Activated B cell treated with CpG ODN at 0.5 μM for 24 hours (primary cell): ENCODE measurements at regions not wholly inside any gene's neighbourhood (a gene's known extent, or its start where the extent isn't known, plus 50 kb on each side); places are given as distances from the start of the nearest gene placed in this dataset.
"Not testable (repeated sequence)": the region's sequence is repeated elsewhere in the genome, so short reads cannot be mapped to it uniquely, and the experiment has no call there.

Experiments
- ATAC-seq: fragments of 200-7000 bp; cut with Tn5 transposase; one replicate; pipeline ENCODE4 v1.10.0; 2021; ENCODE audit warnings: low read depth, mild to moderate bottlenecking, moderate library complexity
- CTCF ChIA-PET: fragments of 350-600 bp; sonication (Branson Sonifier 250); formaldehyde crosslinking; loops from one replicate; lab custom pipeline; 2021; ENCODE audit warnings: antibody characterized with exemption; lab: Charles Lee
- POLR2A ChIA-PET: fragments of 350-600 bp; sonication (Branson Sonifier 250); formaldehyde crosslinking; loops from one replicate; lab custom pipeline; 2021; ENCODE audit warnings: antibody characterized with exemption; lab: Charles Lee
- DNase-seq: peaks from one replicate; pipeline ENCODE4 v3.0.0; 2022
- H3K27ac Mint-ChIP-seq: one replicate; pipeline ENCODE4 v1.8.0; 2020; ENCODE audit warnings: mixed read lengths
- H3K27me3 Mint-ChIP-seq: one replicate; pipeline ENCODE4 v1.8.0; 2021; ENCODE audit warnings: mixed read lengths
- H3K36me3 Mint-ChIP-seq: one replicate; pipeline ENCODE4 v1.8.0; 2021; ENCODE audit warnings: low read depth, mixed read lengths
- H3K4me1 Mint-ChIP-seq: one replicate; pipeline ENCODE4 v1.8.0; 2021; ENCODE audit warnings: mixed read lengths
- H3K4me3 Mint-ChIP-seq: one replicate; pipeline ENCODE4 v1.8.0; 2020; ENCODE audit warnings: mild to moderate bottlenecking, mixed read lengths
- H3K9me3 Mint-ChIP-seq: one replicate; pipeline ENCODE4 v1.8.0; 2020; ENCODE audit warnings: mixed read lengths
- CTCF ChIP-seq: fragments of 200-600 bp; IDR thresholded peaks from one replicate; pipeline ENCODE4 v1.8.0; 2022; ENCODE audit warnings: antibody characterized with exemption, mild to moderate bottlenecking
- intact Hi-C: fragments of 100-400 bp; cut with micrococcal nuclease; formaldehyde crosslinking; loops from one replicate; pipeline ENCODE4 v1.15.1; 2024

GRCh38 chr5:159497221-159497620 is 166.9 kb upstream of the IL12B start:
- H3K4me3 Mint-ChIP-seq = no peak overlapping the region
- no peaks in the 10 kb centered on the region for H3K27me3 Mint-ChIP-seq

GRCh38 chr5:159498630-159499029 is 168.3 kb upstream of the IL12B start:
- no peak overlapping the region for H3K27ac Mint-ChIP-seq
- ATAC-seq = no peak
- H3K36me3 Mint-ChIP-seq = no peaks in the 10 kb centered on the region
- no peaks in the 10 kb centered on the region for H3K4me1 Mint-ChIP-seq
- DNase-seq = no peak
- TF ChIP-seq CTCF = no peak
- no peak overlapping the region for H3K4me3 Mint-ChIP-seq
- H3K27me3 Mint-ChIP-seq = no peaks in the 10 kb centered on the region
- H3K9me3 Mint-ChIP-seq = peaks cover 2% of the 10 kb centered on the region
- intact Hi-C loops = no loop called here
- POLR2A ChIA-PET = no interaction called here
- CTCF ChIA-PET = interaction anchor here (0.7 kb wide), 1 partner anchor 9 kb away, joined by 3 read pairs; no protein-coding TSS in a partner anchor

More at GRCh38 chr5:159497221-159497620, 166.9 kb upstream of the IL12B start:
- intact Hi-C loops = no loop called here
- ATAC-seq (no peak), DNase-seq (no peak)
- ChIA-PET POLR2A (interaction anchor here (0.7 kb wide), 1 partner anchor 44 kb away, joined by 3 read pairs; no protein-coding TSS in a partner anchor), CTCF (no interaction called here)
- Mint-ChIP-seq H3K27ac (no peak overlapping the region), H3K4me1 (no peaks in the 10 kb centered on the region), H3K9me3 (peaks cover 2% of the 10 kb centered on the region), H3K36me3 (no peaks in the 10 kb centered on the region)
- no peak for TF ChIP-seq CTCF

- H3K9me3 Mint-ChIP-seq, intact Hi-C loops, POLR2A ChIA-PET, DNase-seq, ATAC-seq, H3K36me3 Mint-ChIP-seq, CTCF ChIA-PET, H3K4me1 Mint-ChIP-seq, H3K4me3 Mint-ChIP-seq, H3K27me3 Mint-ChIP-seq, H3K27ac Mint-ChIP-seq: not testable (repeated sequence)
Measured at GRCh38 chr5:159502116-159502515, 171.8 kb upstream of the IL12B start.

- Mint-ChIP-seq H3K27me3 (no peaks in the 10 kb centered on the region), H3K4me3 (no peak overlapping the region), H3K4me1 (no peaks in the 10 kb centered on the region), H3K9me3 (peaks cover 2% of the 10 kb centered on the region), H3K36me3 (no peaks in the 10 kb centered on the region), H3K27ac (no peak overlapping the region)
- TF ChIP-seq CTCF = no peak
- DNase-seq (no peak), ATAC-seq (no peak)
- ChIA-PET CTCF (interaction anchor here (0.9 kb wide), 1 partner anchor 13 kb away, joined by 3 read pairs; no protein-coding TSS in a partner anchor), POLR2A (no interaction called here)
- intact Hi-C loops = no loop called here
Measured at GRCh38 chr5:159503236-159503635, 172.9 kb upstream of the IL12B start.

GRCh38 chr5:159504106-159504856 is 174.0 kb upstream of the IL12B start:
- Mint-ChIP-seq H3K4me3 (no peak overlapping the region), H3K9me3 (peaks cover 2% of the 10 kb centered on the region), H3K4me1 (no peaks in the 10 kb centered on the region), H3K27ac (no peak overlapping the region), H3K36me3 (no peaks in the 10 kb centered on the region), H3K27me3 (no peaks in the 10 kb centered on the region)
- ChIA-PET POLR2A (no interaction called here), CTCF (no interaction called here)
- TF ChIP-seq CTCF = no peak
- ATAC-seq = no peak
- DNase-seq = no peak
- intact Hi-C loops = no loop called here
